ENCODE measurements at regions not wholly inside any gene's neighbourhood (a gene's known extent, or its start where the extent isn't known, plus 50 kb on each side); places are given as distances from the start of the nearest gene placed in this dataset.

DNA sequence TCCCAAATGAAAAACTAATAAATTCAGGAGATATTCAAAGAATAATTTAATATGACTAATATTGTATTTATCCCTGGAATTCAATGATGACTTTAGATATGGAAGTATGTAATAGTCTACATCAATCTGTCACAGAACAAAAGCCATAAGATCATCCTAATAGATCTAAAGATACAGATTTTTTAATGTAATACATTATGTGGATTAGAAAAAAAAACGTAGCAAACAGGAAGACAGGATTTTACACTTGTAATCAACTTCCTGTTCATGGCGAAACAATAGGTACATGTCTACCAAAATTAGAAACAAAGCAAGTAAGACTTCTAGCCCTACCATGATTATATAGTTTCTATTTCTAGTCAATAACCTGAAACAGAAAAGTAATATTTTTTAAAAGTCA, 192.2 kb downstream of the TTC32 start (continued):
- TF ChIP-seq PRDM2 (tag by site-specific recombination; IDR thresholded peaks at IDR 0.05; ENCODE audit: borderline replicate concordance): no peak
- no peak for TF ChIP-seq ZNF175 (tag by site-specific recombination; IDR thresholded peaks at IDR 0.05)
- no peak for TF ChIP-seq ZNF132 (tag by site-specific recombination; IDR thresholded peaks at IDR 0.05; ENCODE audit: borderline replicate concordance)
- TF ChIP-seq MYNN (tag by site-specific recombination; IDR thresholded peaks at IDR 0.05; ENCODE audit: borderline replicate concordance): no peak
- no peak for TF ChIP-seq ZNF501 (tag by site-specific recombination; IDR thresholded peaks at IDR 0.05)
- TF ChIP-seq ZBTB26 (tag by site-specific recombination; optimal IDR thresholded peaks at IDR 0.05): no peak

GRCh38 chr2:19708776-19709175, 193.0 kb downstream of the TTC32 start:
- CTCF ChIA-PET: no interaction called here
- POLR2A ChIA-PET: no interaction called here
- H3K4me3 ChIP-seq (ENCODE audit: low read depth, low read length): no peak overlapping the region
- H3K9me3 ChIP-seq (ENCODE audit: control insufficient read depth, insufficient read depth, low read depth, low read length): no peaks in the 10 kb centered on the region
- H3K4me1 ChIP-seq (ENCODE audit: control insufficient read depth, insufficient read depth, low read length): no peaks in the 10 kb centered on the region
- H3K27ac ChIP-seq (ENCODE audit: extremely low read depth, low read depth, low read length): no peak overlapping the region
- no peaks in the 10 kb centered on the region for H3K36me3 ChIP-seq (ENCODE audit: control insufficient read depth in 2 of 2, insufficient read depth in 1 of 2, low read length in 2 of 2)
- TF ChIP-seq, protein P1, sequence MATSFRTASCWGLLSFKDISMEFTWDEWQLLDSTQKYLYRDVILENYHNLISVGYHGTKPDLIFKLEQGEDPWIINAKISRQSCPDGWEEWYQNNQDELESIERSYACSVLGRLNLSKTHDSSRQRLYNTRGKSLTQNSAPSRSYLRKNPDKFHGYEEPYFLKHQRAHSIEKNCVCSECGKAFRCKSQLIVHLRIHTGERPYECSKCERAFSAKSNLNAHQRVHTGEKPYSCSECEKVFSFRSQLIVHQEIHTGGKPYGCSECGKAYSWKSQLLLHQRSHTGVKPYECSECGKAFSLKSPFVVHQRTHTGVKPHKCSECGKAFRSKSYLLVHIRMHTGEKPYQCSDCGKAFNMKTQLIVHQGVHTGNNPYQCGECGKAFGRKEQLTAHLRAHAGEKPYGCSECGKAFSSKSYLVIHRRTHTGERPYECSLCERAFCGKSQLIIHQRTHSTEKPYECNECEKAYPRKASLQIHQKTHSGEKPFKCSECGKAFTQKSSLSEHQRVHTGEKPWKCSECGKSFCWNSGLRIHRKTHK (tag by site-specific recombination; IDR thresholded peaks at IDR 0.05): no peak
- no peak for TF ChIP-seq ZNF148 (tag by site-specific recombination; IDR thresholded peaks at IDR 0.05; ENCODE audit: borderline replicate concordance)
- TF ChIP-seq ZNF837 (tag by site-specific recombination; IDR thresholded peaks at IDR 0.05): no peak
- no peak for TF ChIP-seq ZBTB1 (tag by site-specific recombination; IDR thresholded peaks at IDR 0.05)
- TF ChIP-seq ELK4 (IDR thresholded peaks at IDR 0.05; ENCODE audit: borderline replicate concordance, low read depth, low read length): no peak
- TF ChIP-seq, protein P2, sequence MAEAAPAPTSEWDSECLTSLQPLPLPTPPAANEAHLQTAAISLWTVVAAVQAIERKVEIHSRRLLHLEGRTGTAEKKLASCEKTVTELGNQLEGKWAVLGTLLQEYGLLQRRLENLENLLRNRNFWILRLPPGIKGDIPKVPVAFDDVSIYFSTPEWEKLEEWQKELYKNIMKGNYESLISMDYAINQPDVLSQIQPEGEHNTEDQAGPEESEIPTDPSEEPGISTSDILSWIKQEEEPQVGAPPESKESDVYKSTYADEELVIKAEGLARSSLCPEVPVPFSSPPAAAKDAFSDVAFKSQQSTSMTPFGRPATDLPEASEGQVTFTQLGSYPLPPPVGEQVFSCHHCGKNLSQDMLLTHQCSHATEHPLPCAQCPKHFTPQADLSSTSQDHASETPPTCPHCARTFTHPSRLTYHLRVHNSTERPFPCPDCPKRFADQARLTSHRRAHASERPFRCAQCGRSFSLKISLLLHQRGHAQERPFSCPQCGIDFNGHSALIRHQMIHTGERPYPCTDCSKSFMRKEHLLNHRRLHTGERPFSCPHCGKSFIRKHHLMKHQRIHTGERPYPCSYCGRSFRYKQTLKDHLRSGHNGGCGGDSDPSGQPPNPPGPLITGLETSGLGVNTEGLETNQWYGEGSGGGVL (tag by site-specific recombination; IDR thresholded peaks at IDR 0.05): no peak
- no peak for TF ChIP-seq ZNF155 (tag by site-specific recombination; IDR thresholded peaks at IDR 0.05)
- no peak for TF ChIP-seq ZNF664 (tag by site-specific recombination; IDR thresholded peaks at IDR 0.05)
- TF ChIP-seq HOXD13 (CRISPR knock-in tag; IDR thresholded peaks at IDR 0.05; ENCODE audit: borderline replicate concordance): no peak
- no peak for TF ChIP-seq SALL2 (tag by site-specific recombination; IDR thresholded peaks at IDR 0.05; ENCODE audit: borderline replicate concordance)
- TF ChIP-seq ZNF555 (tag by site-specific recombination; conservative IDR thresholded peaks at IDR 0.05): no peak
- TF ChIP-seq INSM2 (tag by site-specific recombination; IDR thresholded peaks at IDR 0.05): no peak
- no peak for TF ChIP-seq ZNF214 (tag by site-specific recombination; IDR thresholded peaks at IDR 0.05; ENCODE audit: borderline replicate concordance)
